ENCODE measurements at regions not wholly inside any gene's neighbourhood (a gene's known extent, or its start where the extent isn't known, plus 50 kb on each side); places are given as distances from the start of the nearest gene placed in this dataset.

GRCh38 chr1:170806961-170807360, 128.4 kb upstream of the MROH9 start (continued):
- TF ChIP-seq, protein P1, sequence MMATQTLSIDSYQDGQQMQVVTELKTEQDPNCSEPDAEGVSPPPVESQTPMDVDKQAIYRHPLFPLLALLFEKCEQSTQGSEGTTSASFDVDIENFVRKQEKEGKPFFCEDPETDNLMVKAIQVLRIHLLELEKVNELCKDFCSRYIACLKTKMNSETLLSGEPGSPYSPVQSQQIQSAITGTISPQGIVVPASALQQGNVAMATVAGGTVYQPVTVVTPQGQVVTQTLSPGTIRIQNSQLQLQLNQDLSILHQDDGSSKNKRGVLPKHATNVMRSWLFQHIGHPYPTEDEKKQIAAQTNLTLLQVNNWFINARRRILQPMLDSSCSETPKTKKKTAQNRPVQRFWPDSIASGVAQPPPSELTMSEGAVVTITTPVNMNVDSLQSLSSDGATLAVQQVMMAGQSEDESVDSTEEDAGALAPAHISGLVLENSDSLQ (IDR thresholded peaks at IDR 0.05): no peak
- TF ChIP-seq YY1 (IDR thresholded peaks at IDR 0.05; ENCODE audit: low read depth, low read length): no peak
- no peak for TF ChIP-seq HDAC6 (IDR thresholded peaks at IDR 0.05; ENCODE audit: unreplicated experiment)

- Histone ChIP-seq H3K4me3 (no peak overlapping the region), H3K4me2 (ENCODE audit: control insufficient read depth, insufficient read depth) (no peak overlapping the region), H3K4me1 (ENCODE audit: control insufficient read depth, insufficient read depth, low read length) (no peaks in the 10 kb centered on the region), H3K27ac (ENCODE audit: control insufficient read depth, insufficient read depth) (no peak overlapping the region), H4K20me1 (ENCODE audit: control insufficient read depth, insufficient read depth) (no peaks in the 10 kb centered on the region), H2AFZ (ENCODE audit: control insufficient read depth, low read depth, low read length) (no peak overlapping the region), H3K36me3 (ENCODE audit: control insufficient read depth in 2 of 2, insufficient read depth in 2 of 2, low read length in 1 of 2) (no peaks in the 10 kb centered on the region), H3K79me2 (ENCODE audit: control insufficient read depth, insufficient read depth, low read length) (no peaks in the 10 kb centered on the region), H3K9me3 (replicated peaks; ENCODE audit: control insufficient read depth, insufficient read depth, low read length) (no peaks in the 10 kb centered on the region), H3K27me3 (replicated peaks in 1 of 2; ENCODE audit: control insufficient read depth in 2 of 2, insufficient read depth in 2 of 2, low read length in 1 of 2) (no peaks in the 10 kb centered on the region), H3K9ac (ENCODE audit: control insufficient read depth, insufficient read depth, low read length) (no peak overlapping the region)
- FAIRE-seq: no peak
- WGBS (ENCODE audit: insufficient coverage, insufficient replicate concordance, low lambda C conversion rate, missing lambda C conversion rate): 26% methylated on average over 4 of the region's 4 CpGs
- DNase-seq (ENCODE audit: low read depth, low spot score): no peak
- CTCF ChIA-PET: interaction anchor here (0.6 to 0.9 kb wide), 2 partner anchors 45 to 84 kb away, joined by 3 read pairs; no protein-coding TSS in a partner anchor
- no TSS peak for BruUV-seq (replicated peaks)
- in situ Hi-C loops (cut with MboI): no loop called here
- SMC1A ChIA-PET (ENCODE audit: uncharacterized antibody, unreplicated experiment): interaction anchor here (1.4 kb wide), 1 partner anchor 10 kb away, joined by 3 read pairs; no protein-coding TSS in a partner anchor
- RAD21 ChIA-PET (ENCODE audit: unreplicated experiment): no interaction called here
- ATAC-seq: no peak
- intact Hi-C loops (cut with micrococcal nuclease; ENCODE audit: unreplicated experiment): no loop called here
- POLR2A ChIA-PET: no interaction called here
- TF ChIP-seq MAX (IDR thresholded peaks at IDR 0.05; ENCODE audit: low read depth, low read length) (no peak), HSF1 (IDR thresholded peaks at IDR 0.05; ENCODE audit: low read depth, low read length) (no peak), FOXM1 (IDR thresholded peaks at IDR 0.05; ENCODE audit: low read depth, low read length) (no peak), CBX3 (IDR thresholded peaks at IDR 0.05; ENCODE audit: borderline replicate concordance, low read depth) (no peak), BRCA1 (IDR thresholded peaks at IDR 0.05; ENCODE audit: low read depth, low read length) (no peak), ZNF24 (IDR thresholded peaks at IDR 0.05) (no peak), FOS (IDR thresholded peaks at IDR 0.05; ENCODE audit: borderline replicate concordance, extremely low read depth, insufficient read length) (no peak), ZNF687 (IDR thresholded peaks at IDR 0.05) (no peak), KLF5 (IDR thresholded peaks at IDR 0.05; ENCODE audit: partially characterized antibody) (no peak), NR2C2 (IDR thresholded peaks at IDR 0.05; ENCODE audit: borderline replicate concordance, control insufficient read depth, insufficient read length, low read depth) (no peak), NFYB (IDR thresholded peaks at IDR 0.05; ENCODE audit: insufficient read depth, low read depth, low read length) (no peak), NRF1 (conservative IDR thresholded peaks at IDR 0.05; ENCODE audit: low read depth, low read length) (no peak), POLR2A (IDR thresholded peaks at IDR 0.05; ENCODE audit: low read depth, low read length) (no peak), TCF3 (IDR thresholded peaks at IDR 0.05; ENCODE audit: borderline replicate concordance, insufficient read depth, low read depth, low read length) (no peak), EP300 (IDR thresholded peaks at IDR 0.05; ENCODE audit: borderline replicate concordance in 1 of 2, control insufficient read depth in 1 of 2, low read depth in 2 of 2, low read length in 2 of 2) (no peak)
These were observed 127.9 kb upstream of the MROH9 start for GRCh38 chr1:170807432-170807831.
